GM21381 (cell line): ENCODE measurements at regions not wholly inside any gene's neighbourhood (a gene's known extent, or its start where the extent isn't known, plus 50 kb on each side); places are given as distances from the start of the nearest gene placed in this dataset.

Experiments used
- ATAC-seq: cut with Tn5 transposase; IDR thresholded peaks from one replicate; pipeline ENCODE4 v1.9.1; 2021; ENCODE audit warnings: mild to moderate bottlenecking, moderate library complexity; ENCODE audit not compliant: unreplicated experiment

GRCh38 chr20:60125513-60125912, 167.3 kb downstream of the CDH26 start:
- ATAC-seq, result no peak

GRCh38 chr20:60126975-60127374, 168.8 kb downstream of the CDH26 start:
- ATAC-seq, result no peak

DNA sequence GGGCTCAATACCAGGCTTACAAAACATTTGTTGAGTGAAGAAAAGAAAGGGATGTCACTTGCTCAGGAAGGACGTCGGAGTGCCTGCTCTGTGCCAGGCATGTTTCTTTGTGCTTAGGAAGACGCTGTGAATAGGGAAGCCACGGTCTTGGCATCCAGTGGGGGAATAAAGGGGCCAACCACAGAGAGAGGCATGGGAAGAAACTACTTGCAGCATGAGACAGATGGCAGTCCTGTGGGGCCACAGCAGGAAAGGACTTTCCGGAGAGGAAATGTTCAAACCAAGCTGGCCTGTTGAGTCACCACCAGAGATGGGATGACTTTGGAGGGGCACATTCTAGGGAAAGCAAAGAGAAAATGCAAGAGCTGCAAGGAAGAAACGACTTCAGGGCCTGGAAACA, 173.2 kb downstream of the CDH26 start:
- no peak for ATAC-seq

- ATAC-seq, result no peak
Measured at GRCh38 chr20:60132162-60132826, 174.1 kb downstream of the CDH26 start.

DNA sequence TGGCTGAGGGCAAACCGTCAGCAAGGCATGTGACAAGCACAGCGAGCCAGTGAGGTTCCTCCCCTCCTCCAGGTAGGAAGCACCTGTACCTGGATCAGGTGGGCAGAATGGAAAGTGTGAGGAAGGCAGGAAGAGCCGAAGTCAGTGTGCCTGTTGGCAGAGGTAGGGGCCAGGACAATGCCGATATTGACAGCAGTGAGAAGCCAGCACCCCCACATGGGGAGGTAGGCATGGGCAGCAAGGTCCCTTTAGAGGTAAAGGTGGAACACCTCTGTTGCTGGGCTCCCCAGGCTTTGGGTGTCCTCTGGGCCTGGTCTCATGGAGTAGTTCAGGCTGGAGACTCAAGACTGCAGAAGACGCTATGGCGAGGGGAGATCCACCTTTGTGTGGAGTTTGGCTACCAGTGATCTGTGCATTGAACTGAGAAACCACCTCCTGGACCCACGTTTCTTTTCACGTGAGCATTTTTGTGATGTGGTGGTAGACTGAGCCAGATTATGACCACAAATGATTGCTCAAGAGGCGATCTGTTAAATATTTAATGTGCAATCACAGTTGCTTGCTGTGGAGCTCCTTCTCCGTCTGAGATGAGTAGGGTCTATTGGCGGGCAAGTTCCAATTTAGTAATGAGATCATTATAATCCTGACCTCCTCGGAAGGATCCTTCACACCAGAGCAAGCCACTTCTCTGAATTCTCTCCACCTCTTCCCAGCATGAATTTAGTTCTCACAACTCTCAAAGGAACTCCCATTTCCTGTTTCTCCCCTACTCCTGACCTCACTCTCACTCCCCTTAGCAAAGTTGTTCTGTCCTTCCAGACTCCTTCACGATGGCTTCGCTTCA, 174.8 kb downstream of the CDH26 start:
- ATAC-seq, result no peak

GRCh38 chr20:60135276-60135675, 177.1 kb downstream of the CDH26 start:
- no peak for ATAC-seq

DNA sequence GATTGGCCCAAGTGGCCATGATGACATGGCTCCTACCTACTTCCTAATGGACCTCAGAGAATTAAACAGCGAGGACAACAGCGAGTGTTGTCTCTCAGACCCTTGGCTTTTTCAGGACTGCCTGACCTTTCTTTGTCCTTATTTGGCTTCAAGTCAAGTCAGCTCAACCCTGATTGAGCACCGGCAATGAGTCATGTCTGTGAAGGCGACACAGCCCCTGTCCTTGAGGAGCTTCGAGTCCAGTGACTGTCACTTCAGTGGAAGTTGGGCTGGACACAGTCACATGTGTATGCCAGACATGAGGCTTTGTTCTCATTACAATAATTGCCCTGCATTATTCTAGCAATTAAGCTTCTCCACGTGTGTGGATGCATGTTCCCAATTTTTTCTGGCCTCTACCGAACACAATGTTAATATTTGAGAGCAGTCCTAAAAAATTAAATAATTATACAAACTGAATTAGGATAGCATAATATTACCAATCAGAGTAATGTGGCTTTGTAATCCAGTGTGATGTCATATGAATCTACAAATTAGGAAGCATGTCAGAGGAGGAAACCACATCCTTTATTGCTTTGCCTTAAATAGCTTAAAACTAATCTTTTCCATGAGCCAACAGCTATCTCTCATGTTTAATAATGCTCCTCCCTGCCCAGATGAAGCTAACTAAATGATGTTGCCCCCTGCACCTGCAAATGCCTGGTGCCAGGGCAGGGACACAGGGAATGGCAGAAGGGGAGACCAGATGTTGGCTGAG, 178.6 kb downstream of the CDH26 start:
- ATAC-seq, result no peak

GRCh38 chr20:60137657-60138245, 179.5 kb downstream of the CDH26 start:
- ATAC-seq, result no peak

DNA sequence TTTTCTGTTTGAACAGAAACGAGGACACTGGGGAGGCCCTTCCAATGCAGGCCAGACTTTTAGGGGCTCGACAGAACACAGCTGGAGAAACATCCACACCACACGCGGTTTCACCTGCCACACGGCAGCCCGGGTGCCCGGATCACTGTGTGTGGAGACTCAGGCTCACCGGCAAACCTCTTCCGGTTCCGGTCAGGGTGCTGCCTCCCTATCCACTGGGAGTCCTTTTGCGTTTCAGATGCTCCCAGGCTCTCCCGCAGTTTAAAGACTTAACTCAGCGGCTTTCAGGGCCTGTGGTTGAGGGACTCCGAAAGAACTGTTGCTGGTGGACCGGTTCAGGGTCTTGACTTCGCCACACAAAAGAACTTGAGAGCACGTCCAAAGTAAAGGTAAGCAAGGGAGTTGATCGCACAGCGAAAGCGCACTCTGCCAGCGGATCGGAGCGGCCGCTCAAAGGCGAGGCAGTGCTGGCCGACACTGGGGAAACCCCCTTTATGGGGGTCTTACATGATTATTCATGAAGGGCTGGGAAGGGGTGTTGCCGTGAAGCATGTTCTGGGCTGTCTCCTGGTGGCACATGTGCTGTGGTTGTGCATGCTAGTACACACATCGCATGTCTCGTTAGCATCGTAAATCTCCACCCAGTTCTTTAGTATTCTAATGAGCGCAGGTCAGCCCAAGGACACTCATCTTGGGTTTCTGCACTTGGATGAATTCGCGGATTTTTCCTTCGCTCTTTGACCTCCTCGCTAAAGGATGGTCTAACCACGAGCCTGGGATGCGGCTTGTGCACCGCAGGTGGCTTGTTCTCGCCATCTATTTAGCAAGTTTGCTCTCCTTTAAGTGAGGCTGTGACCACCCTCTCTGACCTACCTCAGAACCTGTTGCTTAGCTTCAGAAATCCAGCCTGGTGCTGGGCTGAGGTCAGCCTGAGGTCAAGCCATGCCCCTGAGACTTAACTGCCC, 180.3 kb downstream of the CDH26 start:
- ATAC-seq, result no peak

DNA sequence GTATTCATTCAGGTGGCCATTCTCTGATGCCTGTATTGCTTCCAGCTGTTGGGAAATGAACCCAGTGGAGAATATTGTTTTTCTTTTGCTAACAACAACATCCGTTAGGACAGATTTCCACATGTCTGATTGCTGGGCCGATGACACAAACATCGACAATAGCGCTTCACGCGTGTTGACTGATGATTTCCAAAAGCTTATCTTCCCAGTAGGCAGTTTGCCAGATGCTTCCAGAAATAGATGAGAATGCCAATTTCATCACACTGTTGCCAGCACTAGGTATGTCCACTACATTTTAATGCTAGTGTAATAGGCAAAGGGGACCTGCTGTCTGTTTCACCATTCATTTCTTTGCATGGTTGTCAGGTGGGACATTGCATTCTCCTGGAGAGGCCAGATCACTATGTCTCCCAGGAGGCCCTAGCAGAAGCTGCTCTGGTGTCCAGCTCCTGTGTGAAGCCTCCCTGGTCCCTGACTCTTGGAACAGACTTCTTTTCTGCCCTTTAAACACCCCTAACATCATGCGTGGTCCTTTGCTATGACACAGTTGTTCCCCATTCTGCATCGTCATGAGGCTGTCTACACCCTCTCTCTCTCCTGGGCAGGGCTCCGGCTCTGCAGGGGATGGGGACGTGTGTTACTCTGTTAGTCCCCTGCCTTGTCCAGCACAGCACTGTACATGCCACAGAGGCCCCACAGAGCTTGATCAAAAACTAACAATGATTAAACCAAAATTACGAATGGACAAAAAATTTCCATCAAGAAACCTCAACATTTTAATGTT, 181.6 kb downstream of the CDH26 start:
- no peak for ATAC-seq

GRCh38 chr20:60142587-60142986, 184.4 kb downstream of the CDH26 start:
- no peak for ATAC-seq

DNA sequence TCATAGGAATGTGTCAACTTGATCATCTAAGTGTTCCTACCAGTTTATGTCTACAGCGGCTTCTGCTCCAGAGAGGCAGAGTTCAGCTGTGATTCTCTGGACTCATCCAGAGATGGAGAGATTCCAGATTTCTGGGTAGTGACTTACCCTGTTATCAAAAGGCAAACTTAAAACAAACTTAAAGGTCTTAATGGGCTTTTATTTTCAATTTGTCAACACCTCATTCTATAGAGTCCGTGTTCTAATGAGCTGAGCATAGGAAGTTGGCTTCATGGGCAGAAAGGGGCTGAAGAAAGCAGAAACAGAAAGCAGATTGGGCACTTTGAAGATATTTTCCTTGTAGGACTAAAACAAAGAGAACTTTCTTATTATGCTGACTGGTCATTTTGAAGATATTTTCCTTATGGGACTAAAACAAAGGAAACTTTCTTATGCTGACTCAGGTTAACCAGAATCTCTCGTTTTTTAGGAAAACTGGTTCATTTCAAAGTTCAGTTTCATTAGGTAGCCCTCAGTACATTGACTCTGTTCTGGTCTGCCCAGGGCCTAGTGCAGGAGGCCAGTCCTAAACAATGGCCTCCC, 185.1 kb downstream of the CDH26 start:
- ATAC-seq, result no peak

DNA sequence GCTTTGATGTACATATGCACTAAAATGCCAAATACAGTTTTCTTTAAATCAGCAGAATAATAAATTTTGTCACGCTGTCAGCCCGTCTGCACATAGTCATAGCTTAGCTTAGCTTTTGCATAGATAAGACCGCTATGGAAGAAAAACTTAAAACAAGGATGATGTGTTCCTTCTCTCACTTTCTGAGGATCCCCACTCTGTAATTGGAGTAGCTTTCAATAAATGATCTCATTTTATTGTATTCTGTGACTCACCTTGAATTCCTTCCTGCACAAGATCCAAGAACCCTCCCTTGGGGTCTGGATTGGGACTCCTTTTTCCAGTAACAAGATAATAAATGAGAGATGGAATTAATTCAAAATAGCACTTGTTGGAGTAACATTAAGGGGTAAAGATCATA, 186.2 kb downstream of the CDH26 start:
- ATAC-seq, result no peak

DNA sequence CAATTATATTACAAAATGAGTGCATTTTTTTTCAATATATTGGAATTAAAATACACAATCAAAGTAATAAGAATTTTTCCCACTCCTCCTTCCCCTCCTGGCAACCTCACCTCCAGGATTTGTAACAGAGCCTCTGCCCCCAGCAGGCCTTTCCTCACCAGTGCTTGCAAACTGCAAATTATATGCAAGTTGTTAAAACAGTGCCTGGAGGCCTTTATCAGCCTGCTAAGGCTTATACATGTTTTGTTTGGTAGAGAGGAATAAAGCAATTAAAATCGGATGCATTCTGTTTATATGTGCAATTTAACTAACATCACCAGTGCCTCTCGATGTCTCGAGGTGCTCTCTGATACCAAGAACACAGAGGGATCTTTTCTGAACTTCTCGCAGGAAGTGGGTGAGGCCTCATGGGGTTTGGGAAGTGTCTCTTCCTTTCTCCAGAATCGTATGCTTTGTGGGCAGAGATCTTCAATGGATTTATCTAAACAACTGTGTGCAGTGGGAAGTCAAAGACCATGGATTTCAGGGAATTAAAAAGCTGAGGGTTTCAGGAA, 186.8 kb downstream of the CDH26 start:
- ATAC-seq, result no peak

DNA sequence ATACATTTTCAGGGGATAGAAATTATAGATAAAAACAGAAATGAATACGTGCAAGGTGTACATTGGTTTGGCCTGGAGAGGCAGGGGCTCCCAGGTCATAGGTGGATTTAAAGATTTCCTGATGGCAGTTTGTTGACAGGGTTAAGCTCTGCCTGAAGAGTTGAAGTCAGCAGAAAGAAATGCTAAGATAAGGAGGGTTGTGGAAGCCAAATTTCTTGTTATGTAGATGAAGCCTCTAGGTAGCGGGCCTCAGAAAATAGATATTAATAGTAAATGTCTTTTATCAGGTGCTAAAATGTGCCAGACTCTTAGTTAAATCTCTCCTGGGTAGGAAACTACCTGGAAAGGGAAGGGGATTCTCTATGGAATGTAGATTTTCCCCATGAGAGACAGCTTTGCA, 188.8 kb downstream of the CDH26 start:
- no peak for ATAC-seq

DNA sequence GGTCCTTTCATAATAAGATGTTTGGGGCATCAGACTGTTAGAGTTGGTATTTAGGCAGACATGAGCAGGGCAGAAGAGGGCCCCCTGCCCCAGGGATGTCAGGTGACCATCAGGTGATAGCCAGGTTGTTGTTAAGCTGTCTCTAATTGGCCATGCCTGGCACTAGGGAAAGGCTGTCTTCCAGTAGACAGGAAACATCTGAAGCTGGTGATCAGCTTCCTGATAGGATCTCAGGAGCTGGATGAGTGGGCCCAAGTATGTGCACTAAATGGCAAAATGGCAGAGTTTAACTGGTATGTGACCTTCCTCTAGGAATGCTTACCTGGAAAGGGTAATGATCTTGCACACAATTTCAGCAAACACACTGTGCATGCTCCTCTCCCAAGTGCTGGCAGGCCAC, 190.7 kb downstream of the CDH26 start:
- no peak for ATAC-seq

DNA sequence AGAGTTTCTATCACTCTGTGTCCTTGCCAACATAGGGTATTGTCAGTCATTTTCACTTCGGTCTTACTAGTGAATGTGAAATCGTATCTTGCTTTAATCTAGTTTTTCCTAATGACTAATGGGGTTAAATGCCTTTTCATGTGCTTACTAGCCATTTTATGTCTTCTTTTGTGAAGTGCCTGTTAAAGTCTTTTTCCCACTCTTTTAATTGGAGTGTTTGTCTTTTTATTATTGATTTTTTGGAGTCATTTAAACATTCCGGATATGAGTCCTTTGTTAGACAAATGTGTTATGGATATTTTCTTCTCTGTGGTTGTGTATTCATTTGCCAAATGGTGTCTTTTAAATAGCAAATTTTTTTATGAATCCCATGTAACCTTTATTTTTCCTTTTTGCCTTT, 194.6 kb downstream of the CDH26 start:
- ATAC-seq, result no peak

GRCh38 chr20:60160451-60161145, 202.4 kb downstream of the CDH26 start:
- no peak for ATAC-seq
